ENCODE measurements at regions not wholly inside any gene's neighbourhood (a gene's known extent, or its start where the extent isn't known, plus 50 kb on each side); places are given as distances from the start of the nearest gene placed in this dataset.

DNA sequence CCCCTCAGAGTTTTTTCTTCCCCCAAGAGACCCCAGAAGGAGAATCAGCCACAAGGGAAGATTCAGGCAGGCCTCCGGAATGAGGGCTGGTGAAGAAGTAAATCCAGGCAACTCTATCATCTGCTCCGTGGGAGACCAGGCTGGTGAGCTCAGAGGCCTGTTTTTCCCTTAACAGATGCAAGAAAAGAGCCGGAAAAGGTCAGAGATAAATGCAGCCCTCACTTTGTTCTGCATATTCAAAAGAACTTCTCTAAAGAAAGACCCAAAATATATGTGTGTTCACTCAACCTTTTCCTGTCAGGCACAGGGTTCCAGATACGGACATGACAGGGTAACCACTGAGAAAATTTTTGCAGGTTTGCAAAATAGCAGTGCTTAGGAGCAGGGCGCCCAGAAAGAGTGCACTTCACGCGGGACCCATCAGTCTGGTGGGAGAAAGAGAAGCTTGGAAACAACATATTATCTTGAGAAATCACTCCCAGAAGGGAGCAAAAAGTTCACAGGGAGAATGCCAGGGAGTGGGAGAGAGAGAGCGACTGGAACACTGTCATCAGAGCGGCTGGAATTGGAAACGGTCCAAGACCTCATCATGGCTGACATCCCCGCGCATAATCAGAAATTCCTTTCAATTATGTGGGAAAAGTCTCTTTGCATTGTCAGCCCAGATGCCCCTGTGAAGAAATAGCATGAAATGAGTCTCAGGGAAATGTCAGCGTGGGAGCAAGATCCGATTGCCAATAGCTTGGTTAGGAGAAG, 244.8 kb upstream of the SLC14A2 start:
- in situ Hi-C loops (cut with MboI; ENCODE audit: low sequenced_read_pairs, unreplicated experiment), result no loop called here
- no peak for DNase-seq (ENCODE audit: low spot score)
- TF ChIP-seq, protein P1, sequence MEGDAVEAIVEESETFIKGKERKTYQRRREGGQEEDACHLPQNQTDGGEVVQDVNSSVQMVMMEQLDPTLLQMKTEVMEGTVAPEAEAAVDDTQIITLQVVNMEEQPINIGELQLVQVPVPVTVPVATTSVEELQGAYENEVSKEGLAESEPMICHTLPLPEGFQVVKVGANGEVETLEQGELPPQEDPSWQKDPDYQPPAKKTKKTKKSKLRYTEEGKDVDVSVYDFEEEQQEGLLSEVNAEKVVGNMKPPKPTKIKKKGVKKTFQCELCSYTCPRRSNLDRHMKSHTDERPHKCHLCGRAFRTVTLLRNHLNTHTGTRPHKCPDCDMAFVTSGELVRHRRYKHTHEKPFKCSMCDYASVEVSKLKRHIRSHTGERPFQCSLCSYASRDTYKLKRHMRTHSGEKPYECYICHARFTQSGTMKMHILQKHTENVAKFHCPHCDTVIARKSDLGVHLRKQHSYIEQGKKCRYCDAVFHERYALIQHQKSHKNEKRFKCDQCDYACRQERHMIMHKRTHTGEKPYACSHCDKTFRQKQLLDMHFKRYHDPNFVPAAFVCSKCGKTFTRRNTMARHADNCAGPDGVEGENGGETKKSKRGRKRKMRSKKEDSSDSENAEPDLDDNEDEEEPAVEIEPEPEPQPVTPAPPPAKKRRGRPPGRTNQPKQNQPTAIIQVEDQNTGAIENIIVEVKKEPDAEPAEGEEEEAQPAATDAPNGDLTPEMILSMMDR (IDR thresholded peaks at IDR 0.05; ENCODE audit: borderline replicate concordance, control extremely low read depth, extremely low read depth, insufficient read depth, missing control alignments), result no peak

DNA sequence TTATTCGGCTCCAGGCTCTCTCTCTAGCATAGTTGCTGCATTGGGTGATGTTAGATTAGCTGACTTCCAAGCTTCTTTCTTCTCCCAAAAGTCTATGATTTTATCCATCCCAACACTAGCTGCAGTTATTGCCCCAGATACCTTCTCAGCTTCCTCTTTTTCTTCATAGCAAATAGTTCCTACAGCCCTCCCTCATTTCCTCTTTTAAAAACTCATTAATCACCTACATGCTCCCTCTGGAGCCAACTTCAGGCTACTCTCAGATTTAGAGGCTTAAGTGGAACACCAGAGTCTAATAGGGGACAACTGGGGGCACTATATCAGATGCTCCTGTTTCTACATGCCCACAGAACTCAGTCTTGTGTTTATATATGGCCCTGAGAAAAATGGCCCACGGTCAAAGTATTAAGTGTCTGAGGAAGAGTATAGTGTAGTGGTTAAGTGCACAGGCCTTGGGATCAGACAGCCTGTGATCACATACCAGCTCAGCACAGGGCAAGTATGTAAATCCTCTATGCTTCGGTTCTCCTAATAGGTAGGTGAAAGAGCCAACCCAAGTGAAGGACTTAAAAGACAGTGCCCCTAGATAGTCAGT, 241.9 kb upstream of the SLC14A2 start:
- in situ Hi-C loops (cut with MboI; ENCODE audit: low sequenced_read_pairs, unreplicated experiment), result no loop called here
- no peak for DNase-seq (ENCODE audit: low spot score)
- TF ChIP-seq, protein P1 (IDR thresholded peaks at IDR 0.05; ENCODE audit: borderline replicate concordance, control extremely low read depth, extremely low read depth, insufficient read depth, missing control alignments), result no peak

DNA sequence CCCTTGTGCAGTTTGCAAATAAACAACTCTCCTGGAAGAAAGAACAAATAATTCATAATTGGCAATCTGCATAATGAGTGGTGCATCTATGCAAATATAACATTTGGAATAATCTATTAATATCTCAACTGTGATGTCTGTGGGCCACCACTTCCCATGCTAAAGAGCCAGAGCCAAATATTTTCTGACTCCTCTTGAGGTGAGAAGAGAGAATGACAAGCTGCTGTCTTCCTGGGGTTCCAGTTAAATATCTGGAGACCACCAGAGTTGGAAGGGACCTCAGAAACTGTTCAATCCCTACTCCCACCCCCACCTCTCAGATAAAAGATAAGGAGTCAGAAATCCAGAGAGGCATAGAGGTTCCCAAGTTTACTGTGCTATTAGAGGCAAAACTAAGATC, 241.0 kb upstream of the SLC14A2 start:
- in situ Hi-C loops (cut with MboI; ENCODE audit: low sequenced_read_pairs, unreplicated experiment), result no loop called here
- no peak for DNase-seq (ENCODE audit: low spot score)
- TF ChIP-seq, protein P1 (IDR thresholded peaks at IDR 0.05; ENCODE audit: borderline replicate concordance, control extremely low read depth, extremely low read depth, insufficient read depth, missing control alignments), result no peak

DNA sequence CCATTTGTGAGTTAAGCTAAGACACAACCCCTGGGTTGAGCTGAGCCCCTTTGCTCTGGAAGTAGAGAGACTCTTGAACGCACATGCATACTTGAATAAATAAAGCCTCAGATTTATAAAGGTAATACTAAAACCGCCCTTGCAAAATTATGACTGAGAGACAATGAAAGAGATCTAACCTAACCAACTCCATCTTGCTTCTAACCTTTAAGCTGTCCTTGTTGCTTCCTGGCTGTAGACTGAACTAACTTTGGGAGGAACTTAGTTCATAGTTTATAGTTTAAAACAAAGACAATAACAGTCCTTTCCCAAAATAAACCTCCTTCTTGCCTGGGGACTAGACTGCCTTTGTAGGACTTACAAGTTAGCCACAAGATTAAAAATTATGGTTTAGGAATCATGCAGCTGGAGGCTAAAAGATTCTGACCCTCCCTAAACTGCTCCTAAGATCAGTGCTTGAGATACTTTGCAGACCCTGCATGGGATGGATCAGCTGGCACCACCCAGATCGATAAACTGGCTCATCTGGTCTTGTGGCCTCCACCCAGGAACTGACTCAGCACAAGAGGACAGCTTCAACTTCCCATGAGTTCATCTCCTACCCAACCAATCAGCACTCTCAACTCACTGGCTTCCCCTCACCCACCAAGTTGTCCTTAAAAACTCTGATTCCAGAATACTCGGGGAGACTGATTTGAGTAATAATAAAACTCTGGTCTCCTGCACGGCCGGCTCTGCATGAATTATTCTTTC, 240.2 kb upstream of the SLC14A2 start:
- no peak for DNase-seq (ENCODE audit: low spot score)
- in situ Hi-C loops (cut with MboI; ENCODE audit: low sequenced_read_pairs, unreplicated experiment), result loop anchor here (25.0 kb wide), 2 partner anchors 1263 to 1738 kb away; no protein-coding TSS in a partner anchor
- TF ChIP-seq, protein P1 (IDR thresholded peaks at IDR 0.05; ENCODE audit: borderline replicate concordance, control extremely low read depth, extremely low read depth, insufficient read depth, missing control alignments), result no peak

DNA sequence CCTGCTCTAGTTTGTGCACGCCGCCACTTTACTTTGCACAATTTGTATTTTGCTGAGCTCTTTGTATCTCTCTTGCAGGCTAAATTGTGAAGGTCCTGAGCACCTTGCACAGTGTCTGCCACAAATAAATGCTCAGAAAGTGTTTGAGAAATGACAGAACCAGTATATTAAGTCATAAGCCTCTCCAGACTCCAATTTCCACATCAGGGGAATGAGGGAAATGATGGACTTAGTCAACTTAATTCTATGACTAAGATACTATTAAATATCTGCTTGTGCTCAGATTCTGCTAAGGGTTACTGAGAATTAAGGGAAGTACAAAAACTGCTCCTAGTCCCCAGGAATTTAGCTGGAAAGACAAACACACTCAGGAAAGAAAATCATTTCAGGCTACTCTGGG, 239.1 kb upstream of the SLC14A2 start:
- no peak for DNase-seq (ENCODE audit: low spot score)
- TF ChIP-seq, protein P1 (IDR thresholded peaks at IDR 0.05; ENCODE audit: borderline replicate concordance, control extremely low read depth, extremely low read depth, insufficient read depth, missing control alignments), result no peak
- in situ Hi-C loops (cut with MboI; ENCODE audit: low sequenced_read_pairs, unreplicated experiment), result loop anchor here (25.0 kb wide), 2 partner anchors 1264 to 1739 kb away; no protein-coding TSS in a partner anchor

DNA sequence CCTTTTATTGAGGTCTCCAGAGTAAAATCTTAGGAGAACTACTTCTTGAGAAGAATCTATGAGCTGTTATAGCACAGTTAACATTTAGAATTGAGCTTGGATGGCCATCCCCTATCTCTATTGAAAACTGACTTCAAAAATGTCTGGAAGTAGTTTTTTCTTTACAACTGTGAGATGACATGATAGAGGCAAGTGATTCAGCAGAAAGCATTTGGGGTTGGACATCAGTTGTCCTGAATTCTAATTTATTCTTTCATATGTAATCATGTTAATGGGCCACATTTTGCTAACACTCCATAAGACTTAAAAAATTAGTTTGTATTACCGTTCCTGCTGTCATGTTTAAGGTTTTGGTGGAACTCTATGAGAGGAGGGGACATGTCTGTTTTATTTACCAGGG, 237.0 kb upstream of the SLC14A2 start:
- TF ChIP-seq, protein P1 (IDR thresholded peaks at IDR 0.05; ENCODE audit: borderline replicate concordance, control extremely low read depth, extremely low read depth, insufficient read depth, missing control alignments), result no peak
- DNase-seq (ENCODE audit: low spot score), result no peak
- in situ Hi-C loops (cut with MboI; ENCODE audit: low sequenced_read_pairs, unreplicated experiment), result loop anchor here (25.0 kb wide), 2 partner anchors 1266 to 1741 kb away; no protein-coding TSS in a partner anchor
